Gastroesophageal sphincter (tissue), 4 donors: ENCODE measurements at regions not wholly inside any gene's neighbourhood (a gene's known extent, or its start where the extent isn't known, plus 50 kb on each side); places are given as distances from the start of the nearest gene placed in this dataset.

Source experiments
- ATAC-seq: fragments of 150-250 bp; one replicate; pipeline ENCODE4 v1.9.1; 2016; ENCODE audit warnings: mild to moderate bottlenecking, moderate library complexity
- H3K27ac ChIP-seq, 4 donors: fragments of 200-600 bp; sonication (generic) in 3 of 4; 1 replicate in 3 of 4; 2 replicates in 1 of 4; pipeline ENCODE4 v1.5.1; 2016 to 2019
- H3K27me3 ChIP-seq: fragments of 200-600 bp; sonication (generic); one replicate; pipeline ENCODE4 v1.5.1; 2019
- H3K36me3 ChIP-seq, 2 donors: fragments of 200-600 bp; sonication (generic); one replicate each; pipeline ENCODE4 v1.5.1; 2019; ENCODE audit warnings: control low read depth in 1 of 2
- H3K4me1 ChIP-seq, 3 donors: fragments of 200-600 bp; sonication (generic); 1 replicate in 2 of 3; 2 replicates in 1 of 3; pipeline ENCODE4 v1.5.1; 2016 to 2019; ENCODE audit warnings: control low read depth in 2 of 3
- H3K4me3 ChIP-seq, 2 donors: fragments of 200-600 bp; sonication (generic); one replicate each; pipeline ENCODE4 v1.5.1; 2019; ENCODE audit warnings: mild to moderate bottlenecking in 1 of 2, moderate library complexity in 1 of 2
- H3K9me3 ChIP-seq, 3 donors: fragments of 200-600 bp; sonication (generic); one replicate each; pipeline ENCODE4 v1.5.1; 2017 to 2019; ENCODE audit warnings: control low read depth in 2 of 3
- CTCF ChIP-seq, 4 experiments: fragments of 200-600 bp in 2 of 4; fragments of 450-650 bp in 2 of 4; sonication (generic) in 1 of 4; IDR thresholded peaks; one replicate each; pipeline ENCODE4 v1.5.1; 2017 to 2019; ENCODE audit warnings: antibody characterized with exemption in 4 of 4, mild to moderate bottlenecking in 2 of 4, moderate library complexity in 2 of 4
- EP300 ChIP-seq: sonication (generic); formaldehyde crosslinking; IDR thresholded peaks from one replicate; pipeline ENCODE4 v1.6.1; 2017; ENCODE audit warnings: antibody characterized with exemption, mild to moderate bottlenecking
- POLR2A ChIP-seq, 2 donors: fragments of 450-650 bp; IDR thresholded peaks; one replicate each; pipeline ENCODE4 v1.6.1; 2017; ENCODE audit warnings: antibody characterized with exemption in 2 of 2, mild to moderate bottlenecking in 2 of 2, moderate library complexity in 1 of 2
- POLR2AphosphoS5 ChIP-seq: sonication (generic); formaldehyde crosslinking; IDR thresholded peaks from one replicate; pipeline ENCODE4 v1.6.1; 2017; ENCODE audit warnings: antibody characterized with exemption
- WGBS, 2 donors: methylation state at CpG; one replicate each; pipeline ENCODE4 v1.1.5; 2018; ENCODE audit warnings: low coverage in 1 of 2; 5-methylcytosine and 5-hydroxymethylcytosine counted together

GRCh38 chr1:24996983-24997893 lies 67.2 kb upstream of the RUNX3 start:
- H3K27me3 ChIP-seq: peaks cover 12% of the 10 kb centered on the region
- TF ChIP-seq CTCF (IDR thresholded peaks at IDR 0.05) (no peak), POLR2AphosphoS5 (no peak), POLR2A (IDR thresholded peaks at IDR 0.05) (no peak), EP300 (no peak)
- no peak overlapping the region for H3K4me3 ChIP-seq
- no peak overlapping the region for H3K27ac ChIP-seq
- WGBS, 2 donors: no CpG with 5 or more reads among the region's 14 CpGs
- H3K9me3 ChIP-seq: peaks cover 0 to 7% (median 0%) of the 10 kb centered on the region in 3 donors
- H3K4me1 ChIP-seq: no peaks in the 10 kb centered on the region
- H3K36me3 ChIP-seq: no peaks in the 10 kb centered on the region
- ATAC-seq: no peak

GRCh38 chr1:24996456-24996855 lies 66.4 kb upstream of the RUNX3 start:
- Histone ChIP-seq H3K4me1 (no peaks in the 10 kb centered on the region), H3K27me3 (peaks cover 20% of the 10 kb centered on the region), H3K9me3 (peaks cover 0 to 15% (median 0%) of the 10 kb centered on the region in 3 donors), H3K36me3 (no peaks in the 10 kb centered on the region), H3K4me3 (no peak overlapping the region), H3K27ac (no peak overlapping the region)
- ATAC-seq: no peak
- no peak for TF ChIP-seq POLR2A (IDR thresholded peaks at IDR 0.05)
- TF ChIP-seq EP300: no peak
- TF ChIP-seq POLR2AphosphoS5: no peak
- TF ChIP-seq CTCF (IDR thresholded peaks at IDR 0.05): no peak
- 44 to 100% methylated on average over 2 of the region's 5 CpGs for WGBS, 2 donors

GRCh38 chr1:24995661-24996060 lies 65.6 kb upstream of the RUNX3 start:
- no peaks in the 10 kb centered on the region for H3K4me1 ChIP-seq
- H3K36me3 ChIP-seq: no peaks in the 10 kb centered on the region
- peaks cover 28% of the 10 kb centered on the region for H3K27me3 ChIP-seq
- H3K27ac ChIP-seq: no peak overlapping the region
- ATAC-seq: no peak
- no CpG with 5 or more reads among the region's 3 CpGs for WGBS, 2 donors
- H3K9me3 ChIP-seq: peaks cover 0 to 17% (median 0%) of the 10 kb centered on the region in 3 donors
- TF ChIP-seq EP300: no peak
- TF ChIP-seq CTCF (IDR thresholded peaks at IDR 0.05): no peak
- no peak for TF ChIP-seq POLR2AphosphoS5
- TF ChIP-seq POLR2A (IDR thresholded peaks at IDR 0.05): no peak
- H3K4me3 ChIP-seq: no peak overlapping the region

GRCh38 chr1:24995140-24995539 lies 65.1 kb upstream of the RUNX3 start:
- H3K27me3 ChIP-seq: peaks cover 33% of the 10 kb centered on the region
- no peaks in the 10 kb centered on the region for H3K36me3 ChIP-seq
- ATAC-seq: no peak
- WGBS, 2 donors: 84% methylated on average over 4 of the region's 6 CpGs; no CpG with 5 or more reads in 1 of the 2 donors
- H3K9me3 ChIP-seq: peaks cover 0 to 17% (median 0%) of the 10 kb centered on the region in 3 donors
- H3K4me1 ChIP-seq: no peaks in the 10 kb centered on the region
- no peak overlapping the region for H3K27ac ChIP-seq
- TF ChIP-seq POLR2A (IDR thresholded peaks at IDR 0.05) (no peak), EP300 (no peak), CTCF (IDR thresholded peaks at IDR 0.05) (no peak), POLR2AphosphoS5 (no peak)
- no peak overlapping the region for H3K4me3 ChIP-seq
